Spinal cord (tissue), 9 donors: ENCODE measurements at regions not wholly inside any gene's neighbourhood (a gene's known extent, or its start where the extent isn't known, plus 50 kb on each side); places are given as distances from the start of the nearest gene placed in this dataset.

ENCODE experiments used
- DNase-seq, 6 donors: peaks; one replicate each; pipeline versions ENCODE4 v3.0.0 to v3.0.0-alpha.2; 2013 to 2015; ENCODE audit warnings: low spot score in 6 of 6, low read depth in 4 of 6
- H3K27ac ChIP-seq: one replicate; pipeline ENCODE4 v1.5.1; 2013; ENCODE audit warnings: low read depth, low read length, control low read depth
- H3K27me3 ChIP-seq: one replicate; pipeline ENCODE4 v1.6.1; 2013; ENCODE audit warnings: low read length; ENCODE audit not compliant: control insufficient read depth, insufficient read depth
- H3K36me3 ChIP-seq: one replicate; pipeline ENCODE4 v1.6.1; 2013; ENCODE audit warnings: low read length; ENCODE audit not compliant: control insufficient read depth, insufficient read depth
- H3K4me1 ChIP-seq: one replicate; pipeline ENCODE4 v1.6.1; 2013; ENCODE audit warnings: low read length; ENCODE audit not compliant: control insufficient read depth, insufficient read depth
- H3K4me3 ChIP-seq: one replicate; pipeline ENCODE4 v1.5.1; 2013; ENCODE audit warnings: low read depth, low read length, control low read depth
- H3K9me3 ChIP-seq: one replicate; pipeline ENCODE4 v1.6.1; 2013; ENCODE audit warnings: low read length; ENCODE audit not compliant: control insufficient read depth, insufficient read depth
- WGBS: methylation state at CpG from one replicate; pipeline ENCODE4 v1.1.5; 2013; ENCODE audit warnings: missing lambda C conversion rate; ENCODE audit not compliant: insufficient coverage; 5-methylcytosine and 5-hydroxymethylcytosine counted together
- donor health status: healthy.

DNA sequence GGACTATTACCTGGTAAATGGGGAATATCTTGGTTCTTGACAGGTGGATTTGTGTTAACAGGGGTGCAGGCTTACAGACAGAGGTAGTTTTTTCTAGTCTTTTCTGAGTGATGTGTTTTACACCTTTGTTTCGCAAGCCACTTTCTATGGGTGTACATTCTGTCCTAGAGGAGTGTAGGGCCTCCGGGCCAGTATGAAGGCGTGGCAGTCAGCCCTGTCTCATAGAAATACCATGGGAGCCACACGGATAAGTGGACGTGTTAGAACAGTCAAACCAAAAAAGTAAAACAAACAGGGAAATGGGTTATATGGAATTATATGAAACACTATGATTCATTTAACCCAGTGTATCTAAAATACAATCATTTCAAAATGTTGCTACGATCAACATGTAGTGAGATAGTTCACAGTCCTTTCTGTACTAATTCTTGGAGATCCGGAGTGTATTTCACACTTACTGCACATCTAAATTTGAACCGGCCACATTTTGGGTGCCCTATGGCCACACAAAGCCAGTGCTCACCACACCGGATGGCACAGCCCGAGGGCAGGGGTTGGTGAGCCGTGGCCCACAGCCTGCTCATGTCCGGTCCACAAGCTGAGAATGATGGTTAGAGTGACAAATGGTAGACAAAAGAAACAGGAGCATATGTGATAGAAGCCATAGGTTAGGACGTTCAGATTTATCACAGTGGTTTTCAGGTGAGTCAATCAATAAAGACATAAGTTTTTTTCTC lies 80.1 kb upstream of the IRX4 start:
- Histone ChIP-seq H3K9me3 (no peaks in the 10 kb centered on the region), H3K27me3 (no peaks in the 10 kb centered on the region), H3K4me3 (no peak overlapping the region), H3K27ac (no peak overlapping the region), H3K4me1 (peaks cover 8% of the 10 kb centered on the region), H3K36me3 (peaks cover 4% of the 10 kb centered on the region)
- no peak for DNase-seq
- 98% methylated on average over 8 of the region's 13 CpGs for WGBS

DNA sequence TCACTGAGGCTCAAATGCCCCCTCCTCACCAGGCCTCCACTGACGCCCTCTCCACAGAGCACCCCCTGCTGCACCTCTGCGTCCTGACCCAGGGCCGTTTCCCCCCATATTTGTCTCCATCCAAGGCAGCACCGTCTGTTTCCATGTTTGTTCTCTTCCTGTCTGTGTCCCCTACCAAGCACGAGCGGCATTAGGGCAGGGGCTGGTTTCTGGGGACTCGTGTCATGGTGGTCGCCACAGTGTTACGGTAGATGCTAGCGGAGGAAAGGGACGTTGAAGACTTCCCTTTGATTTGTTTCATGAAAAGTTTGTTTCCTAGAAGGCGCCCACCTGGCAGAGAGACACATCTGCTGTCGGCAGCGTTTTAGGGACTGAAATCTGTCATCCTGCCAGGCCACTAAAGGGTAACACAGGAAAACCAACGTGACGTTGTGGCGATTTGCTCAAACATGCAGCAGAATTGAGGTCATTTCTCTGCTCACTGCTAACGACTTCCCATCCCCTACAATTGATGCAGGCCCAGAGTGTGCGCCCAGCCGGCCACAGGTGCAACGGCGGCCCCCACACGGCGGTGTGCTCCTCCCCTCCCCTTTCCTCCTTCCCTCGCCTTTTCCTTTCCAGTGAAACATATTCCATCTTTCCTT lies 79.3 kb upstream of the IRX4 start:
- Histone ChIP-seq H3K4me3 (no peak overlapping the region), H3K27me3 (no peaks in the 10 kb centered on the region), H3K9me3 (no peaks in the 10 kb centered on the region), H3K36me3 (peaks cover 4% of the 10 kb centered on the region), H3K27ac (no peak overlapping the region), H3K4me1 (peaks cover 8% of the 10 kb centered on the region)
- WGBS, result 79% methylated on average over 24 of the region's 25 CpGs
- DNase-seq, result no peak

DNA sequence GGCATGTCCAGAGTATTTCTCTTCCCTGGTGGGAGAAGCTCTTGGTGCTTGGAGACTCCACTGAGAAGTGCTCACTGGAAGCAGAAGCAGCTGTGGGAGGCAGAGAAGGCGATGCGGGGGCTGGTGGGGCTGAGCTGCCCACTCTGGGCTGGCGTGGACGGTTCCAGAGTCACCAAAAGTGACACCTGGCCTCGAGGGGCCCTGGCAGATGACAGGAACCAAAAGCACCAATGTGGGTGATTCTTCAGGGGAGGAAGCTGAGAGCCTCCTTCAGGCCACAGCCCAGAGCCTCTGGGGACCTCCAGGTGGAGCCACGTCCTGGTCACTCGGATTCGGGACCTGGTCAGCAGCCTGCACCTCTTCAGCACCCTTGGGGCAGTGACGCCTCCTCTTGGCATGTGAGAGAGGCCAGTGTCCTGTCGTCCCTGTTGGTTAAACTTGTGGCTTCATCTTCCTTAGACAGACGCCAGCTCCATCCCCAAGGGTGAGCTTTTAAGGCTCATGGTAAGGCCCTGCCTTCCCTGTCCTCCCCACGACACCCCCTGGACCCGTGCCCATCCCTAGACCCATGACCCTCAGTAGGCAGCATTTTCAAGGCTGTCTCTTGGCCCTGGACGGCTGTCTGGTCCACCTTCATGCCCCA lies 78.7 kb upstream of the IRX4 start:
- no peaks in the 10 kb centered on the region for H3K9me3 ChIP-seq
- 93% methylated on average over 14 of the region's 14 CpGs for WGBS

DNA sequence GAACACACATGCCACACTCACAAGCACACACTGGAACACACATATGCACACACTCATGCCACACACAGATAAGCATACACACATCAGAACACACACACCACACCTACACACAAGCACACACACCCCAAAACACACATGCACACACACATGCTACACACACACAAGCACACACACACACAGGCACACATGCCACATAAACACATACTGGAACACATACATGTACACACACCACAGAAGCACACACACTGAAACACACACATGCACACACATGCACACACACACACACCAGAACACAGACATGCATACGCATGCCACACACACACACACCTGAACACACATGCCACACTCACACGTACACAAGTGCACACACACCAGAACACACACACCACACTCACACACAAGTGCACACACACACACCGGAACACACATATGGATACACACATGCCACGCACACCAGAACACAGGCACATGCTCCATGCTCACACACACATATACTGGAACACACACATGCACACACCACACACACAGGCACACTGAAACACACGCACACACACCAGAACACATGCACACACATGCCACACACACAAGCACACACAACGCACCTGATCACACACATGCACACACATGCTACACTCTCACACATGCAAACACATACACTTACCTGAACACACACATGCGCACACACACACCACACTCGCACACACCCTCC lies 78.0 kb upstream of the IRX4 start:
- Histone ChIP-seq H3K9me3 (no peaks in the 10 kb centered on the region), H3K27me3 (no peaks in the 10 kb centered on the region), H3K27ac (no peak overlapping the region), H3K4me3 (no peak overlapping the region), H3K36me3 (peaks cover 4% of the 10 kb centered on the region), H3K4me1 (no peaks in the 10 kb centered on the region)
- no peak for DNase-seq
- 94% methylated on average over 6 of the region's 8 CpGs for WGBS

More for the DNA sequence above, 78.7 kb upstream of the IRX4 start:
- no peak overlapping the region for H3K4me3 ChIP-seq
- peaks cover 4% of the 10 kb centered on the region for H3K36me3 ChIP-seq
- no peak for DNase-seq
- no peaks in the 10 kb centered on the region for H3K27me3 ChIP-seq
- H3K4me1 ChIP-seq, result peaks cover 6% of the 10 kb centered on the region
- no peak overlapping the region for H3K27ac ChIP-seq

DNA sequence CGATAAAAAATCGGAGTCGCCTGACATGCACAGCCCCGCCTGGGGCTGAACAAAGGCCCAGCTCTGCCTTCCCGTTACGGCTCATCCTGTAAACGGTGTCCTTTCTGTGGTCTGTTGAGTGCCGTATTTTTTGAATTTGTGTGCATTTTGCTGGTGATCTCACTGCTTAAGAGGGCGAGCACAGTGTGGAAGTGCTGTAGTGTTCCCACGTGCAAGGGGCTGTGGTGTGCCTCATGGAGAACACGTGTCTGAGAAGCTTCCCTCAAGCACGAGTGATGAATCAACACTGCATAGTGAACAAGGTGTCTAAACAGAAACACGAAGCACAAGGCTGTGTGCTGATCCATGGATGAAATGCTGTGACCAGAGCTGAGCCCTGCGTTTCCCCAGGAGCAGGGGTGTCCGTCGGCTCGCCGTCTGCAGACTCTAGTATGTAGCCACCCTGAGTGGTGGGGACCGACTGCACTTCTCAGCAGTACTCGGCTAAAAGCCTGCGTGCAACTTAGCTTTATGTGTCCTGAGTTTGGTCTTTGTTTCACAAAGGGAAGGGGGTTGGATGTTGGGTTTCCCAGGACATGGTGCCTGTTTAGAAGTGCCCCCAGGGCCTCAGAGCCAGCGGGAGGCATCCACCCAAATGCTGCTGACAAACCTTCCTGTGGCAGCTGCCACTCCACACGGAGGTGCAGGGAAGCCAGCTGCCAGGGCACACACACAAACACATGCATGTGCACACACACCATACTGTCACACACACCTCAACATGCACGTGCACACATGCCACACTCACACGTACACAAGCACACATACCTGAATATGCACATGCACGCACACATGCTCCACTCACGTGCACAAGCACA lies 77.2 kb upstream of the IRX4 start:
- Histone ChIP-seq H3K9me3 (no peaks in the 10 kb centered on the region), H3K27me3 (no peaks in the 10 kb centered on the region), H3K36me3 (peaks cover 4% of the 10 kb centered on the region), H3K4me3 (no peak overlapping the region), H3K4me1 (no peaks in the 10 kb centered on the region), H3K27ac (no peak overlapping the region)
- DNase-seq, result no peak
- WGBS, result 81% methylated on average over 26 of the region's 27 CpGs

DNA sequence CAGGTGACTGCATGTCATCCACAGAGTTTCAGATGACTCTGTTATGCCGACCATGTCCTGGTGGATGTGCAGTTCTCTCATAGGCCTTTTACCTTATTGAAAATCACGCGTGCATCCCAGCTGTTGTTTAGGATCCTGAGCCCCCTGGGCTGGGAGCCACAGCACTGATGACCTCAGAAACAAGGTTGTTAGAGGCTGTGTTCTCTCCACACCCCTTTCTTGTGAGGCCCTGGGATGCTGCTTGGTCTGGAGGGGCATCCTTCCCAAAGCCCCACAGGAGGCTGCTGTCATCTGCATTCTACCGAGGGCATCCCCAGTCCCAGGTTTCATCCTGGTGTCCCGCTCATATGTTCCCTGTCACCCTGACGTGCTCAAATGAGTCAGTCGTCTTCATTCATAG lies 76.5 kb upstream of the IRX4 start:
- 88% methylated on average over 6 of the region's 7 CpGs for WGBS
- H3K27ac ChIP-seq, result no peak overlapping the region
- DNase-seq, result no peak

DNA sequence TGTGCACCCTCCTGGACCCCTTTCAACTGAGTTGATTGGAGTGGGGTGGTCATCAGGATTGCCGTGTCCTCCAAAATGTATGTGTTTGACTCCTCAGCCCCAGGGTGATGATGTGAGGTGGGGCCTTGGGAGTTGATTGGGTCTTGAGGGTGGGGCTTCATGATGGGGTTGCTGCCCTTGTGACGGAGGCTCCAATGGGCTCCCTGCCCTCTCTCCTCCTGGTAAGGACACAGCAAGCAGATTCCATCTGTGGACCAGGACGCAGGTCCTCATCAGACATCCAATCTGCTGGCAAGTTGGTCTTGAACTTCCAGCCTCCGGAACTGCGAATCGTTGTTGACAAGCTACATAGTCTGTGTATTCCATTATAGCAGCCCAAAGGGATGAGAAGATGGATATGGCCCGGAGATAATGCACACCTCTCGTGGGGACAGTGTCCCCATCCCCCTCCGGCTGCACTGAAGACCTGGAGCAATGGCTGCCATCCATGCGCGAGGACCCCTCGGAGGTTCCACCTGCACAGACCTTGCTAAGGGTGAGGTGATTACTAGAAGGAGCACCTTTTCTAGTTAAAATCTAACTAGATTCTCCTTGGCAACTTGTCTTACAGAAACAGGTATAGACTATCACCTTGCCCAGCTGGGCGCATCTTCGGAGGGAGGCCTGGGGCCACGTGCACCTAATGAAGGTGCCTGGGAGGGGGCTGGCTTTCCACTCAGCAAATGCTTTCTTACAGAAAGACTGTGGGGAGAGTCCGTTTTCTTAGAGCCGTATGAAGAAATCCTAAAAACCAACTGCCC lies 75.7 kb upstream of the IRX4 start:
- H3K9me3 ChIP-seq, result no peaks in the 10 kb centered on the region
- 95% methylated on average over 12 of the region's 17 CpGs for WGBS
- no peaks in the 10 kb centered on the region for H3K27me3 ChIP-seq

More for the DNA sequence above, 76.5 kb upstream of the IRX4 start:
- Histone ChIP-seq H3K36me3 (peaks cover 4% of the 10 kb centered on the region), H3K4me3 (no peak overlapping the region), H3K27me3 (no peaks in the 10 kb centered on the region), H3K9me3 (no peaks in the 10 kb centered on the region), H3K4me1 (no peaks in the 10 kb centered on the region)

DNA sequence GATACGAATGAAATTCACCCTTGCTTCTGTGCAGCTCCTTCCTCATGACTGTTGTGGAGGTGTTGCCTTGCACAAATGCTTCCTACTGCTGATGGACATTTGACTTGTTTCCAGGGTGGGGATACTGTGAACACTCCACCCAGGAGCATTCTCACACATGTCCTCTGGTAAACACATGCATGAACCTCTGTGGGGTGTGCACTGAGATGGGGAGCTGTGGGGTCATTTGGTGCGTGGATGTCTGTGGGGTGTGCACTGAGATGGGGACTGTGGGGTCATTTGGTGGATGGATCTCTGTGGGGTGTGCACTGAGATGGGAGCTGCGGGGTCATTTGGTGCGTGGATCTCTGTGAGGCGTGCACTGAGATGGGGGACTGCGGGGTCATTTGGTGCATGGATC lies 72.9 kb upstream of the IRX4 start:
- H3K4me3 ChIP-seq, result no peak overlapping the region
- H3K4me1 ChIP-seq, result no peaks in the 10 kb centered on the region
- H3K27me3 ChIP-seq, result peaks cover 4% of the 10 kb centered on the region
- no peak for DNase-seq
- whole genome bisulfite sequencing, result 100% methylated on average over 5 of the region's 6 CpGs
- peaks cover 4% of the 10 kb centered on the region for H3K36me3 ChIP-seq
- H3K27ac ChIP-seq, result no peak overlapping the region
- H3K9me3 ChIP-seq, result no peaks in the 10 kb centered on the region

More for the DNA sequence above, 75.7 kb upstream of the IRX4 start:
- H3K36me3 ChIP-seq, result peaks cover 4% of the 10 kb centered on the region
- no peak overlapping the region for H3K27ac ChIP-seq
- H3K4me3 ChIP-seq, result no peak overlapping the region
- no peak for DNase-seq
- H3K4me1 ChIP-seq, result no peaks in the 10 kb centered on the region
